Activated CD4-positive, alpha-beta T cell treated with anti-CD3 and anti-CD28 coated beads, Interleukin-2, amount 10 ng/mL, durations not matched to agents 7 days and 5 days (primary cell): ENCODE measurements at regions not wholly inside any gene's neighbourhood (a gene's known extent, or its start where the extent isn't known, plus 50 kb on each side); places are given as distances from the start of the nearest gene placed in this dataset.

ENCODE experiments used
- CTCF ChIA-PET: fragments of 350-600 bp; sonication (Branson Sonifier 250); formaldehyde crosslinking; loops from one replicate; lab custom pipeline; 2021; ENCODE audit warnings: antibody characterized with exemption; lab: Charles Lee
- POLR2A ChIA-PET: fragments of 350-600 bp; sonication (Branson Sonifier 250); formaldehyde crosslinking; loops from one replicate; lab custom pipeline; 2021; ENCODE audit warnings: antibody characterized with exemption; lab: Charles Lee
- DNase-seq: peaks from one replicate; pipeline ENCODE4 v3.0.0-alpha.2; 2020
- H3K27ac Mint-ChIP-seq: one replicate; pipeline ENCODE4 v1.8.0; 2021; ENCODE audit warnings: mild to moderate bottlenecking, moderate library complexity, mixed read lengths
- H3K27me3 Mint-ChIP-seq: one replicate; pipeline ENCODE4 v1.8.0; 2021; ENCODE audit warnings: mixed read lengths
- H3K36me3 Mint-ChIP-seq: one replicate; pipeline ENCODE4 v1.8.0; 2021; ENCODE audit warnings: low read depth, mixed read lengths
- H3K4me1 Mint-ChIP-seq: one replicate; pipeline ENCODE4 v1.8.0; 2021; ENCODE audit warnings: mixed read lengths
- H3K4me3 Mint-ChIP-seq: one replicate; pipeline ENCODE4 v1.8.0; 2021; ENCODE audit warnings: mild to moderate bottlenecking, moderate library complexity, mixed read lengths
- H3K9me3 Mint-ChIP-seq: one replicate; pipeline ENCODE4 v1.8.0; 2021; ENCODE audit warnings: mixed read lengths

- H3K27ac Mint-ChIP-seq, result no peak overlapping the region
- H3K4me3 Mint-ChIP-seq, result no peak overlapping the region
- ChIA-PET POLR2A (no interaction called here), CTCF (no interaction called here)
- H3K27me3 Mint-ChIP-seq, result no peaks in the 10 kb centered on the region
- DNase-seq, result no peak
- H3K36me3 Mint-ChIP-seq, result no peaks in the 10 kb centered on the region
- H3K4me1 Mint-ChIP-seq, result no peaks in the 10 kb centered on the region
- H3K9me3 Mint-ChIP-seq, result no peaks in the 10 kb centered on the region
Observed at GRCh38 chr4:180197471-180197870, 2045.7 kb upstream of the TENM3 start.

GRCh38 chr4:180203349-180203748 is 2039.9 kb upstream of the TENM3 start:
- H3K36me3 Mint-ChIP-seq, result no peaks in the 10 kb centered on the region
- no peaks in the 10 kb centered on the region for H3K4me1 Mint-ChIP-seq
- H3K9me3 Mint-ChIP-seq, result no peaks in the 10 kb centered on the region
- H3K27me3 Mint-ChIP-seq, result no peaks in the 10 kb centered on the region
- DNase-seq, result no peak
- ChIA-PET POLR2A (no interaction called here), CTCF (no interaction called here)
- no peak overlapping the region for H3K27ac Mint-ChIP-seq
- H3K4me3 Mint-ChIP-seq, result no peak overlapping the region

GRCh38 chr4:180205276-180205675 is 2037.9 kb upstream of the TENM3 start:
- no peak overlapping the region for H3K27ac Mint-ChIP-seq
- no peak overlapping the region for H3K4me3 Mint-ChIP-seq
- H3K4me1 Mint-ChIP-seq, result no peaks in the 10 kb centered on the region
- no peaks in the 10 kb centered on the region for H3K9me3 Mint-ChIP-seq
- no peaks in the 10 kb centered on the region for H3K36me3 Mint-ChIP-seq
- CTCF ChIA-PET, result no interaction called here
- H3K27me3 Mint-ChIP-seq, result no peaks in the 10 kb centered on the region
- POLR2A ChIA-PET, result no interaction called here
- DNase-seq, result no peak

- H3K27ac Mint-ChIP-seq, result no peak overlapping the region
- no peak overlapping the region for H3K4me3 Mint-ChIP-seq
- ChIA-PET CTCF (no interaction called here), POLR2A (no interaction called here)
- no peaks in the 10 kb centered on the region for H3K36me3 Mint-ChIP-seq
- H3K27me3 Mint-ChIP-seq, result no peaks in the 10 kb centered on the region
- DNase-seq, result no peak
- H3K4me1 Mint-ChIP-seq, result no peaks in the 10 kb centered on the region
- H3K9me3 Mint-ChIP-seq, result no peaks in the 10 kb centered on the region
Observed at GRCh38 chr4:180207921-180208320, 2035.3 kb upstream of the TENM3 start.

GRCh38 chr4:180217070-180217469 is 2026.1 kb upstream of the TENM3 start:
- no peak overlapping the region for H3K4me3 Mint-ChIP-seq
- DNase-seq, result no peak
- no peaks in the 10 kb centered on the region for H3K36me3 Mint-ChIP-seq
- H3K27ac Mint-ChIP-seq, result no peak overlapping the region
- POLR2A ChIA-PET, result no interaction called here
- H3K9me3 Mint-ChIP-seq, result no peaks in the 10 kb centered on the region
- H3K4me1 Mint-ChIP-seq, result no peaks in the 10 kb centered on the region
- H3K27me3 Mint-ChIP-seq, result no peaks in the 10 kb centered on the region
- CTCF ChIA-PET, result no interaction called here

- H3K27me3 Mint-ChIP-seq, result no peaks in the 10 kb centered on the region
- CTCF ChIA-PET, result no interaction called here
- no peak overlapping the region for H3K27ac Mint-ChIP-seq
- no peaks in the 10 kb centered on the region for H3K36me3 Mint-ChIP-seq
- H3K9me3 Mint-ChIP-seq, result peaks cover 6% of the 10 kb centered on the region
- POLR2A ChIA-PET, result no interaction called here
- H3K4me1 Mint-ChIP-seq, result no peaks in the 10 kb centered on the region
- DNase-seq, result no peak
- H3K4me3 Mint-ChIP-seq, result no peak overlapping the region
Observed at GRCh38 chr4:180219080-180219479, 2024.1 kb upstream of the TENM3 start.

GRCh38 chr4:180225977-180226376 is 2017.2 kb upstream of the TENM3 start:
- Mint-ChIP-seq H3K36me3 (no peaks in the 10 kb centered on the region), H3K9me3 (peaks cover 8% of the 10 kb centered on the region), H3K4me1 (no peaks in the 10 kb centered on the region), H3K27ac (no peak overlapping the region), H3K27me3 (no peaks in the 10 kb centered on the region), H3K4me3 (no peak overlapping the region)
- ChIA-PET CTCF (no interaction called here), POLR2A (no interaction called here)
- no peak for DNase-seq

GRCh38 chr4:180234730-180235129 is 2008.5 kb upstream of the TENM3 start:
- Mint-ChIP-seq H3K36me3 (no peaks in the 10 kb centered on the region), H3K27me3 (no peaks in the 10 kb centered on the region), H3K9me3 (no peaks in the 10 kb centered on the region), H3K4me1 (no peaks in the 10 kb centered on the region), H3K27ac (no peak overlapping the region), H3K4me3 (no peak overlapping the region)
- no peak for DNase-seq
- POLR2A ChIA-PET, result no interaction called here
- CTCF ChIA-PET, result no interaction called here

GRCh38 chr4:180240670-180241069 is 2002.5 kb upstream of the TENM3 start:
- no peak overlapping the region for H3K4me3 Mint-ChIP-seq
- ChIA-PET CTCF (no interaction called here), POLR2A (no interaction called here)
- no peak overlapping the region for H3K27ac Mint-ChIP-seq
- no peaks in the 10 kb centered on the region for H3K4me1 Mint-ChIP-seq
- H3K9me3 Mint-ChIP-seq, result peaks cover under 1% of the 10 kb centered on the region
- no peaks in the 10 kb centered on the region for H3K27me3 Mint-ChIP-seq
- no peak for DNase-seq
- H3K36me3 Mint-ChIP-seq, result no peaks in the 10 kb centered on the region

- DNase-seq, result no peak
- H3K27me3 Mint-ChIP-seq, result no peaks in the 10 kb centered on the region
- CTCF ChIA-PET, result interaction anchor here (0.6 kb wide), 1 partner anchor 14 kb away, joined by 3 read pairs; no protein-coding TSS in a partner anchor
- no peaks in the 10 kb centered on the region for H3K4me1 Mint-ChIP-seq
- H3K4me3 Mint-ChIP-seq, result no peak overlapping the region
- H3K9me3 Mint-ChIP-seq, result no peaks in the 10 kb centered on the region
- no peak overlapping the region for H3K27ac Mint-ChIP-seq
- no peaks in the 10 kb centered on the region for H3K36me3 Mint-ChIP-seq
- POLR2A ChIA-PET, result no interaction called here
Observed at GRCh38 chr4:180253419-180253818, 1989.8 kb upstream of the TENM3 start.

- Mint-ChIP-seq H3K4me1 (no peaks in the 10 kb centered on the region), H3K36me3 (no peaks in the 10 kb centered on the region), H3K9me3 (no peaks in the 10 kb centered on the region), H3K27ac (no peak overlapping the region), H3K27me3 (no peaks in the 10 kb centered on the region), H3K4me3 (no peak overlapping the region)
- DNase-seq, result no peak
- ChIA-PET CTCF (no interaction called here), POLR2A (no interaction called here)
Observed at GRCh38 chr4:180261346-180261745, 1981.9 kb upstream of the TENM3 start.

- POLR2A ChIA-PET, result no interaction called here
- H3K36me3 Mint-ChIP-seq, result no peaks in the 10 kb centered on the region
- H3K4me1 Mint-ChIP-seq, result no peaks in the 10 kb centered on the region
- no peak overlapping the region for H3K27ac Mint-ChIP-seq
- CTCF ChIA-PET, result no interaction called here
- H3K9me3 Mint-ChIP-seq, result no peaks in the 10 kb centered on the region
- H3K27me3 Mint-ChIP-seq, result no peaks in the 10 kb centered on the region
- DNase-seq, result no peak
- no peak overlapping the region for H3K4me3 Mint-ChIP-seq
Observed at GRCh38 chr4:180280076-180280475, 1963.1 kb upstream of the TENM3 start.

- POLR2A ChIA-PET, result no interaction called here
- no peaks in the 10 kb centered on the region for H3K9me3 Mint-ChIP-seq
- CTCF ChIA-PET, result no interaction called here
Observed at GRCh38 chr4:180280726-180281297, 1962.4 kb upstream of the TENM3 start.

GRCh38 chr4:180281724-180282123 is 1961.5 kb upstream of the TENM3 start:
- no peaks in the 10 kb centered on the region for H3K4me1 Mint-ChIP-seq
- no peak overlapping the region for H3K27ac Mint-ChIP-seq
- no peaks in the 10 kb centered on the region for H3K36me3 Mint-ChIP-seq
- ChIA-PET CTCF (no interaction called here), POLR2A (no interaction called here)
- no peaks in the 10 kb centered on the region for H3K9me3 Mint-ChIP-seq
- H3K27me3 Mint-ChIP-seq, result no peaks in the 10 kb centered on the region
- H3K4me3 Mint-ChIP-seq, result no peak overlapping the region
- DNase-seq, result no peak

More at GRCh38 chr4:180280726-180281297, 1962.4 kb upstream of the TENM3 start:
- DNase-seq, result no peak
- Mint-ChIP-seq H3K4me3 (no peak overlapping the region), H3K27me3 (no peaks in the 10 kb centered on the region), H3K36me3 (no peaks in the 10 kb centered on the region), H3K27ac (no peak overlapping the region), H3K4me1 (no peaks in the 10 kb centered on the region)
